Smooth muscle cell (in vitro differentiated cells): ENCODE measurements at regions not wholly inside any gene's neighbourhood (a gene's known extent, or its start where the extent isn't known, plus 50 kb on each side); places are given as distances from the start of the nearest gene placed in this dataset.

Experiments
- DNase-seq: peaks from one replicate; lab custom pipeline; 2025; ENCODE audit not compliant: unreplicated experiment; lab: John Stamatoyannopoulos, UW
- H2AFZ ChIP-seq: fragments of 200-600 bp; sonication (generic); 2 replicates; pipeline ENCODE4 v1.6.0; 2016; ENCODE audit warnings: antibody characterized with exemption, low read depth, mild to moderate bottlenecking
- H3F3A ChIP-seq: fragments of 200-600 bp; sonication (generic); 2 replicates; pipeline ENCODE4 v1.6.0; 2017; ENCODE audit warnings: antibody characterized with exemption, low read depth
- H3K27ac ChIP-seq: fragments of 200-600 bp; sonication (generic); 2 replicates; pipeline ENCODE4 v1.5.1; 2016; ENCODE audit warnings: low read depth, mild to moderate bottlenecking
- H3K27me3 ChIP-seq: fragments of 200-600 bp; sonication (generic); 2 replicates; pipeline ENCODE4 v1.6.1; 2016; ENCODE audit warnings: low read depth, mild to moderate bottlenecking
- H3K36me3 ChIP-seq: fragments of 200-600 bp; sonication (generic); 2 replicates; pipeline ENCODE4 v1.5.1; 2016; ENCODE audit warnings: low read depth
- H3K4me1 ChIP-seq: fragments of 200-600 bp; sonication (generic); 2 replicates; pipeline ENCODE4 v1.5.1; 2016; ENCODE audit warnings: low read depth
- H3K4me2 ChIP-seq: fragments of 200-600 bp; sonication (generic); 2 replicates; pipeline ENCODE4 v1.6.0; 2016; ENCODE audit warnings: mild to moderate bottlenecking
- H3K4me3 ChIP-seq: fragments of 200-600 bp; sonication (generic); 2 replicates; pipeline ENCODE4 v1.5.1; 2016; ENCODE audit warnings: mild to moderate bottlenecking
- H3K79me2 ChIP-seq: fragments of 200-600 bp; sonication (generic); 2 replicates; pipeline ENCODE4 v1.6.0; 2016; ENCODE audit warnings: low read depth, mild to moderate bottlenecking
- H3K9ac ChIP-seq: fragments of 200-600 bp; sonication (generic); 2 replicates; pipeline ENCODE4 v1.6.0; 2016; ENCODE audit warnings: low read depth
- H3K9me3 ChIP-seq: fragments of 200-600 bp; sonication (generic); replicated peaks from 2 replicates; pipeline ENCODE4 v1.5.1; 2016; ENCODE audit warnings: low read depth
- H4K20me1 ChIP-seq: fragments of 200-600 bp; sonication (generic); 2 replicates; pipeline ENCODE4 v1.6.0; 2016; ENCODE audit warnings: low read depth
- WGBS: methylation state at CpG from one replicate; pipeline ENCODE4 v1.1.7; 2016; ENCODE audit warnings: low lambda C conversion rate; 5-methylcytosine and 5-hydroxymethylcytosine counted together
- TF ChIP-seq, protein P1 (sequence below): fragments of 200-600 bp; sonication (generic); IDR thresholded peaks from 2 replicates; pipeline ENCODE4 v1.5.1; 2017; ENCODE audit warnings: borderline replicate concordance, mild to moderate bottlenecking, antibody characterized with exemption; ENCODE audit not compliant: insufficient read depth, poor library complexity, severe bottlenecking

DNA sequence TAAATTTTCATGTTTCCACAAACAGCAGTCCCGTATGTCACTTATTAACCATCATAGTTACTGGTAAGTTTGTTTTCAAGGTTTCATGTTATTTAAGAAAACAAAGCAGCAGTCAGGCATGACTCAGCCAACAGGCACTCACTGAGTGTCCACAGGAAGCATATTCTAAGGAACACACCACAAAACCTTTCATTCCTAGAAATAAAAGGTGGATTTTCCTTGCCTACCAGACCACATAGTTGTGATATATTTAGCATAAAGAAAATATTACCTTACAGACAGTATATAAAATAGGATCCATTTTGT, 143.3 kb upstream of the AVPR1A start:
- DNase-seq, result no peak
- no peaks in the 10 kb centered on the region for H3K79me2 ChIP-seq
- no peaks in the 10 kb centered on the region for H3K27me3 ChIP-seq
- H3K4me3 ChIP-seq, result no peak overlapping the region
- WGBS, result 24% methylated on average over 1 of the region's 1 CpG
- H3F3A ChIP-seq, result no peaks in the 10 kb centered on the region
- no peak overlapping the region for H2AFZ ChIP-seq
- peak overlapping the region; percentile 88 for H3K9ac ChIP-seq
- H3K36me3 ChIP-seq, result no peaks in the 10 kb centered on the region
- H3K4me2 ChIP-seq, result peak overlapping the region; percentile 50
- H3K4me1 ChIP-seq, result no peaks in the 10 kb centered on the region
- H3K27ac ChIP-seq, result peak overlapping the region; percentile 93
- H3K9me3 ChIP-seq, result no peaks in the 10 kb centered on the region
- H4K20me1 ChIP-seq, result no peaks in the 10 kb centered on the region
- TF ChIP-seq, protein P1, sequence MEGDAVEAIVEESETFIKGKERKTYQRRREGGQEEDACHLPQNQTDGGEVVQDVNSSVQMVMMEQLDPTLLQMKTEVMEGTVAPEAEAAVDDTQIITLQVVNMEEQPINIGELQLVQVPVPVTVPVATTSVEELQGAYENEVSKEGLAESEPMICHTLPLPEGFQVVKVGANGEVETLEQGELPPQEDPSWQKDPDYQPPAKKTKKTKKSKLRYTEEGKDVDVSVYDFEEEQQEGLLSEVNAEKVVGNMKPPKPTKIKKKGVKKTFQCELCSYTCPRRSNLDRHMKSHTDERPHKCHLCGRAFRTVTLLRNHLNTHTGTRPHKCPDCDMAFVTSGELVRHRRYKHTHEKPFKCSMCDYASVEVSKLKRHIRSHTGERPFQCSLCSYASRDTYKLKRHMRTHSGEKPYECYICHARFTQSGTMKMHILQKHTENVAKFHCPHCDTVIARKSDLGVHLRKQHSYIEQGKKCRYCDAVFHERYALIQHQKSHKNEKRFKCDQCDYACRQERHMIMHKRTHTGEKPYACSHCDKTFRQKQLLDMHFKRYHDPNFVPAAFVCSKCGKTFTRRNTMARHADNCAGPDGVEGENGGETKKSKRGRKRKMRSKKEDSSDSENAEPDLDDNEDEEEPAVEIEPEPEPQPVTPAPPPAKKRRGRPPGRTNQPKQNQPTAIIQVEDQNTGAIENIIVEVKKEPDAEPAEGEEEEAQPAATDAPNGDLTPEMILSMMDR, result no peak

DNA sequence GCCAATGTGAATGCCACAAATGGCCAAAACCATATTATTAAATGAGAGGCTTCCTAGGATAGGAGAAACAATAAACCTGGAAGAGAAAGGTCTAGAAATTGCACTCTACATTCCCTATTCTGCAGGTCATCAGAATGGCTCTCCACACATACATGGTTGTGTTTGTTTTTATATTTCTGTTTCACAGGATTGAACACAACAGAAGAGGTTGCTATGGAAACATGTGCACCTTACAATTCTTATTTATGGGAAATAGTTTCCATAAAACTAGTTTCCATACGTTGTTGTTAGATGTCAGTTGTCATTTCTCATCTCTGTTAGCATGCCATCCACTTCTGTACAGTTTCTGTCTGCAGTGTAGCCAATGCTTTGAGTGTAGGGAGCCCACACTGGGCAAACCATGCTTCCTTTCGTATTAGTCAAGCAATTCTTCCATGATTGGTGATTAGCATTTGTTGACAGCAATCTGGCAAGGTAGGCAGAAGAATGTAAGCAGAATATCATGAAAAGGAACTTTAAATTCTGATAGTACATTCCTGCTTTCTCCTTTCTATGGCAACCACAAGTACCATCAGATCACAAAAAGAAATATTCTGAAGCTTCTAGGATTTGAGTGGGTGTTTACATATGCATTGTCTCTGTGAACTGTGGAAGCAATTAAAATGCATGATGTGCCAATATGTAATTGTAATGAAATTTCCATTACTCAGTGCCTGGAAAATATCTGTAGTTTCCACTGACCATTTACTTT, 141.6 kb upstream of the AVPR1A start:
- no peaks in the 10 kb centered on the region for H4K20me1 ChIP-seq
- no peaks in the 10 kb centered on the region for H3K79me2 ChIP-seq
- H2AFZ ChIP-seq, result no peak overlapping the region
- no peak overlapping the region for H3K4me2 ChIP-seq
- no peak for DNase-seq
- no peaks in the 10 kb centered on the region for H3F3A ChIP-seq
- no peaks in the 10 kb centered on the region for H3K27me3 ChIP-seq
- peak overlapping the region; percentile 93 for H3K27ac ChIP-seq
- H3K4me3 ChIP-seq, result no peak overlapping the region
- 80% methylated on average over 2 of the region's 2 CpGs for WGBS
- no peaks in the 10 kb centered on the region for H3K36me3 ChIP-seq
- no peaks in the 10 kb centered on the region for H3K9me3 ChIP-seq
- H3K4me1 ChIP-seq, result no peaks in the 10 kb centered on the region
- TF ChIP-seq, protein P1, result no peak
- peak overlapping the region; percentile 88 for H3K9ac ChIP-seq

DNA sequence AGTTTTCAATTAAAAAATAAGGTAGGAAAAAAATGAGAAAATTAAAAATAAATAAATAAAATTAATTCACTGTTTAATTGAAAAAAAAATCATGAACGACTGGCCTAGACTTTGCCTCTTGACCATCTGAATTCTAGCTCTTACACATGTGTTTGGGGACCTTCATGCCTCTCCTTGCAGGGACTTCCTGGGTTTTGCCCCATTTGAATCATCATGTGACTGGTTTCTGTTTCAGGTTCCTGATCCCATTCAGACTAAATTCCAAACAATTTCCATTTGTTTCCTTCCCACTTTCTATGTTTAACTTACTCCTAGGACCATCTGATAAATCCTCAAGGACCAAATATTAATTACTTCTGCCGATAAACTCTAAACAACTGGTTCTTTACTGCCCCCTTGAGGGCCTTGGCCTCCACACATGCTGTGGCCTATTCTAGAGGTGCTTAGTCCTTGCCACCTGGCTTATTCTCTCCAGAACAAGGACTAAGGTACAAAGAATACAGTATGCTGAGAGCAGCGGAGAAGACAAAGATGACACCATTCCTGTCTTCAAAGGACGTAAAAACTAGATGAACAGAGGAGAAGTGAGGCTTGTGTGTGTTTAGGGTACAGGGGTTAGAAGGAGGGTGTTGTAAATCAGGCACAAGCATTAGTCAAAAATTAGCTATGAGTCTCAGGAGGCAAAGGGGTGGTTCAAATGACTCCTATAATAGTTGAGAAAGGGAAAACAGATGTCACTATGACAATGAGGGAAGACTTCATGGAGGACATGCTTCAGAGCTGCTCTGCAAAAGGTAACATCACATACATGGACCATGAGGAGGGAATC, 125.8 kb upstream of the AVPR1A start:
- DNase-seq, result no peak
- Histone ChIP-seq H3K4me2 (peak overlapping the region; percentile 72), H3K27ac (no peak overlapping the region), H3K4me3 (peak overlapping the region; percentile 37), H4K20me1 (no peaks in the 10 kb centered on the region), H3K79me2 (no peaks in the 10 kb centered on the region), H3K27me3 (no peaks in the 10 kb centered on the region), H3K9me3 (no peaks in the 10 kb centered on the region), H3K9ac (no peak overlapping the region), H3K36me3 (no peaks in the 10 kb centered on the region), H3K4me1 (no peaks in the 10 kb centered on the region), H2AFZ (no peak overlapping the region), H3F3A (no peaks in the 10 kb centered on the region)
- TF ChIP-seq, protein P1, result peak; percentile 69
- WGBS, result 16% methylated on average over 4 of the region's 4 CpGs
